Epithelial cell of esophagus (primary cell): ENCODE measurements at regions not wholly inside any gene's neighbourhood (a gene's known extent, or its start where the extent isn't known, plus 50 kb on each side); places are given as distances from the start of the nearest gene placed in this dataset.

ENCODE experiments used
- DNase-seq: peaks from one replicate; pipeline ENCODE4 v3.0.0; 2010; ENCODE audit warnings: low read depth
- H3K4me3 ChIP-seq: 2 replicates; pipeline ENCODE4 v1.5.1; 2011; ENCODE audit warnings: mild to moderate bottlenecking, low read length, control low read depth
- TF ChIP-seq, protein P1 (sequence below): IDR thresholded peaks from 2 replicates; pipeline ENCODE4 v1.5.1; 2011; ENCODE audit warnings: low read depth, mild to moderate bottlenecking, low read length, control low read depth, inconsistent platforms; ENCODE audit not compliant: insufficient read depth; ENCODE audit errors: missing control alignments

DNA sequence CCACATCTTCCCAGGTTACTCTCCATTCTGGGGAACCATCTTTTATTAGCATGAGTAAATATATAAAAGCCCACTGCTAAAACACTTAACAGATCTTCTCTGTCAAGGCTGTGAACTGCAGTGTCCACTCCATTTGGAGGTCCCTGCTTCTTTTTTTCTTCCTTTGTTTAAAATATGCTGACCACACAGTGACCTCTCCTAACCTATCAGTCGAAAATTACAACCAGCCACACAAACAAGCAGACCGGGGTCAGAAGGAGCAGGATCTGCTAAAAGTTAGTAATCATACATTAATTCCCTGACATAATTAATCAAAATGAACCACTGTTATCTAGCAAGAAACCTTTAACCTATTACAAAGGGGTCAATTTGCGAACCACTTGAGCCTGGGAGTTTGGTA lies 427.9 kb upstream of the NR2F2 start:
- no peak for DNase-seq
- H3K4me3 ChIP-seq, result no peak overlapping the region
- TF ChIP-seq, protein P1, sequence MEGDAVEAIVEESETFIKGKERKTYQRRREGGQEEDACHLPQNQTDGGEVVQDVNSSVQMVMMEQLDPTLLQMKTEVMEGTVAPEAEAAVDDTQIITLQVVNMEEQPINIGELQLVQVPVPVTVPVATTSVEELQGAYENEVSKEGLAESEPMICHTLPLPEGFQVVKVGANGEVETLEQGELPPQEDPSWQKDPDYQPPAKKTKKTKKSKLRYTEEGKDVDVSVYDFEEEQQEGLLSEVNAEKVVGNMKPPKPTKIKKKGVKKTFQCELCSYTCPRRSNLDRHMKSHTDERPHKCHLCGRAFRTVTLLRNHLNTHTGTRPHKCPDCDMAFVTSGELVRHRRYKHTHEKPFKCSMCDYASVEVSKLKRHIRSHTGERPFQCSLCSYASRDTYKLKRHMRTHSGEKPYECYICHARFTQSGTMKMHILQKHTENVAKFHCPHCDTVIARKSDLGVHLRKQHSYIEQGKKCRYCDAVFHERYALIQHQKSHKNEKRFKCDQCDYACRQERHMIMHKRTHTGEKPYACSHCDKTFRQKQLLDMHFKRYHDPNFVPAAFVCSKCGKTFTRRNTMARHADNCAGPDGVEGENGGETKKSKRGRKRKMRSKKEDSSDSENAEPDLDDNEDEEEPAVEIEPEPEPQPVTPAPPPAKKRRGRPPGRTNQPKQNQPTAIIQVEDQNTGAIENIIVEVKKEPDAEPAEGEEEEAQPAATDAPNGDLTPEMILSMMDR, result no peak

GRCh38 chr15:95903352-95903751 lies 427.1 kb upstream of the NR2F2 start:
- TF ChIP-seq, protein P1, result no peak
- DNase-seq, result no peak
- no peak overlapping the region for H3K4me3 ChIP-seq

GRCh38 chr15:95910643-95911212 lies 419.8 kb upstream of the NR2F2 start:
- TF ChIP-seq, protein P1, result no peak
- no peak for DNase-seq
- H3K4me3 ChIP-seq, result no peak overlapping the region

- H3K4me3 ChIP-seq, result no peak overlapping the region
- no peak for DNase-seq
- TF ChIP-seq, protein P1, result no peak
Measured at GRCh38 chr15:95911570-95912279, 418.8 kb upstream of the NR2F2 start.

- no peak for DNase-seq
- TF ChIP-seq, protein P1, result no peak
- no peak overlapping the region for H3K4me3 ChIP-seq
Measured at GRCh38 chr15:95912280-95912625, 418.2 kb upstream of the NR2F2 start.

- DNase-seq, result no peak
- no peak overlapping the region for H3K4me3 ChIP-seq
Measured at GRCh38 chr15:95912728-95913127, 417.8 kb upstream of the NR2F2 start.

More at GRCh38 chr15:95912728-95913127, 417.8 kb upstream of the NR2F2 start:
- TF ChIP-seq, protein P1, result no peak
